RWPE1 (cell line): ENCODE measurements at regions not wholly inside any gene's neighbourhood (a gene's known extent, or its start where the extent isn't known, plus 50 kb on each side); places are given as distances from the start of the nearest gene placed in this dataset.

Experiments used
- CTCF ChIA-PET: fragments of 350-600 bp; sonication (Branson Sonifier 250); formaldehyde crosslinking; extraction: SDS; loops from one replicate; lab custom pipeline; 2021; lab: Yijun Ruan, JAX
- POLR2A ChIA-PET: fragments of 400-600 bp; formaldehyde crosslinking; extraction: SDS; loops from one replicate; lab custom pipeline; 2020; ENCODE audit warnings: antibody characterized with exemption; ENCODE audit not compliant: low non-redundant PET; lab: Yijun Ruan, JAX
- DNase-seq: peaks from one replicate; pipeline ENCODE4 v3.0.0; 2012; ENCODE audit warnings: low spot score
- H3K27ac ChIP-seq: fragments of 450-650 bp; 2 replicates; pipeline ENCODE4 v1.5.1; 2017
- CTCF ChIP-seq: fragments of 450-650 bp; conservative IDR thresholded peaks from 2 replicates; pipeline ENCODE4 v1.5.1; 2017; ENCODE audit warnings: low read depth, mild to moderate bottlenecking

- no peak overlapping the region for H3K27ac ChIP-seq
- ChIA-PET CTCF (no interaction called here), POLR2A (no interaction called here)
- no peak for TF ChIP-seq CTCF
- no peak for DNase-seq
These were observed 193.2 kb downstream of the MBD2 start for GRCh38 chr18:54031243-54031642.

GRCh38 chr18:54030434-54030833 lies 194.0 kb downstream of the MBD2 start:
- CTCF ChIA-PET, result no interaction called here
- POLR2A ChIA-PET, result no interaction called here
- TF ChIP-seq CTCF, result no peak
- no peak for DNase-seq
- no peak overlapping the region for H3K27ac ChIP-seq

- H3K27ac ChIP-seq, result peak overlapping the region; percentile 51; the same call in 1 of the 2 replicates
- POLR2A ChIA-PET, result no interaction called here
- peak; percentile 62 for DNase-seq
- no peak for TF ChIP-seq CTCF
- CTCF ChIA-PET, result no interaction called here
These were observed 201.0 kb downstream of the MBD2 start for GRCh38 chr18:54023471-54023870.

- TF ChIP-seq CTCF, result no peak
- CTCF ChIA-PET, result no interaction called here
These were observed 203.5 kb downstream of the MBD2 start for GRCh38 chr18:54020966-54021365.

GRCh38 chr18:54020156-54020745 lies 204.2 kb downstream of the MBD2 start:
- no peak for DNase-seq
- CTCF ChIA-PET, result no interaction called here
- no peak for TF ChIP-seq CTCF
- no peak overlapping the region for H3K27ac ChIP-seq
- POLR2A ChIA-PET, result no interaction called here

More at GRCh38 chr18:54020966-54021365, 203.5 kb downstream of the MBD2 start:
- H3K27ac ChIP-seq, result no peak overlapping the region
- DNase-seq, result no peak
- POLR2A ChIA-PET, result no interaction called here

GRCh38 chr18:54019641-54020040 lies 204.8 kb downstream of the MBD2 start:
- no peak for TF ChIP-seq CTCF
- DNase-seq, result no peak
- CTCF ChIA-PET, result interaction anchor here (0.6 kb wide), 1 partner anchor 221 kb away, joined by 3 read pairs; no protein-coding TSS in a partner anchor
- POLR2A ChIA-PET, result no interaction called here
- no peak overlapping the region for H3K27ac ChIP-seq
